ENCODE measurements at regions not wholly inside any gene's neighbourhood (a gene's known extent, or its start where the extent isn't known, plus 50 kb on each side); places are given as distances from the start of the nearest gene placed in this dataset.
A peak's percentile ranks its signal among the peaks of the same experiment; 100 is the strongest.
"Not testable (repeated sequence)": the region's sequence is repeated elsewhere in the genome, so short reads cannot be mapped to it uniquely, and the experiment has no call there.

DNA sequence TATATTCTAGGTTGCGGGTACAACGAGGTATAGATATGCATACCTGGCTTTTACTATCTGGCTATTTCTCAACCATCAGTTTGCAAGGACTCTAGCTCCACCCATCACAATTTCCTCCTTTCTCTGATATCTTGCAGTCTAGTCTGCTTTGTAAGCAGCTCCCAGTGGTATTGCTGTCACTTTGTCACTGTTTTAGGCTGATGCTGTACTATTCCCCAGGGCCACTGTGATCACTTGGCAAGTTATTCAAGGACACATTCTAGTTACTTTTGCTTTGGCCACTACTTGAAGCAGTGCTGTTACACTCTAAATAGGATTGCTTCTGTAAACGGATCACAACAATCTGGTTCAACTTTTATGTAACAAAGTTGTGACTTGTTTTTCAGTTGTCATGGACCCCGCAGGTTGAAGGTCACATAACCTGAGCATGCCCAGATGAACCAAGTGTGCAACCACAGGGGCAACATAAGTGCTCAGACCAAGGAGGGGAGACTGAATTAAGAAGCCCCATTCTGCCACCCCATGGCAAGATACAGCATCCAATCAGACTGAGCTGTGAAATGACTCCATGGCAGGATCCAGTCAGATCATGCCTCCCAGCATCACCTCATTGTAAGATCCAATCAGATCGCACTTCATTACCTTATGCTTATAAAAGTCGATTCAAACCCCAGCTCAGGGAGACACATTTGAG lies 588.4 kb upstream of the CITED2 start:
- Histone ChIP-seq H3K4me3 (no peak overlapping the region), H3K27ac (peak overlapping the region in 1 of 2 donors; percentile 13)
- DNase-seq (ENCODE audit: low spot score) = no peak
- TF ChIP-seq, protein P1, sequence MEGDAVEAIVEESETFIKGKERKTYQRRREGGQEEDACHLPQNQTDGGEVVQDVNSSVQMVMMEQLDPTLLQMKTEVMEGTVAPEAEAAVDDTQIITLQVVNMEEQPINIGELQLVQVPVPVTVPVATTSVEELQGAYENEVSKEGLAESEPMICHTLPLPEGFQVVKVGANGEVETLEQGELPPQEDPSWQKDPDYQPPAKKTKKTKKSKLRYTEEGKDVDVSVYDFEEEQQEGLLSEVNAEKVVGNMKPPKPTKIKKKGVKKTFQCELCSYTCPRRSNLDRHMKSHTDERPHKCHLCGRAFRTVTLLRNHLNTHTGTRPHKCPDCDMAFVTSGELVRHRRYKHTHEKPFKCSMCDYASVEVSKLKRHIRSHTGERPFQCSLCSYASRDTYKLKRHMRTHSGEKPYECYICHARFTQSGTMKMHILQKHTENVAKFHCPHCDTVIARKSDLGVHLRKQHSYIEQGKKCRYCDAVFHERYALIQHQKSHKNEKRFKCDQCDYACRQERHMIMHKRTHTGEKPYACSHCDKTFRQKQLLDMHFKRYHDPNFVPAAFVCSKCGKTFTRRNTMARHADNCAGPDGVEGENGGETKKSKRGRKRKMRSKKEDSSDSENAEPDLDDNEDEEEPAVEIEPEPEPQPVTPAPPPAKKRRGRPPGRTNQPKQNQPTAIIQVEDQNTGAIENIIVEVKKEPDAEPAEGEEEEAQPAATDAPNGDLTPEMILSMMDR (IDR thresholded peaks at IDR 0.05) = no peak

DNA sequence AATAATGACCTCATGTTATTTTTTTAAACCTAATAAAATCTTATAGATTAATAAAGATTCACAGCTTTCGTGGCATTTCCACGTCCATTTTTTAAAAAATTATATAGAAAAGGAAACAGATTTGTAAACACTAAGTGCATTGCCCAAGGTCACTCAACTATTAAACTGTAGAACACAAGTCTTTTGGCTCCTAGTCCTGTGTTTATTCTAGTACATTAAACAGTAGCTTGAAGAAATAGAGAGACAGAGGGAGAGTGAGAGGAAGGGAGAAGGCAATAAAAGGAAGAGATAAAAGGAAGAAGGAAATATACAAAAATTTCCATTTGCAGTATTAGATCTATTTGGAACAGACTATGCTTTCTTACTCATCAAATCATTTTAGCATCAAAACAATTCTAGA lies 586.7 kb upstream of the CITED2 start:
- TF ChIP-seq, protein P1 (IDR thresholded peaks at IDR 0.05) = no peak
- Histone ChIP-seq H3K27ac (no peak overlapping the region), H3K4me3 (no peak overlapping the region)
- DNase-seq (ENCODE audit: low spot score) = no peak

DNA sequence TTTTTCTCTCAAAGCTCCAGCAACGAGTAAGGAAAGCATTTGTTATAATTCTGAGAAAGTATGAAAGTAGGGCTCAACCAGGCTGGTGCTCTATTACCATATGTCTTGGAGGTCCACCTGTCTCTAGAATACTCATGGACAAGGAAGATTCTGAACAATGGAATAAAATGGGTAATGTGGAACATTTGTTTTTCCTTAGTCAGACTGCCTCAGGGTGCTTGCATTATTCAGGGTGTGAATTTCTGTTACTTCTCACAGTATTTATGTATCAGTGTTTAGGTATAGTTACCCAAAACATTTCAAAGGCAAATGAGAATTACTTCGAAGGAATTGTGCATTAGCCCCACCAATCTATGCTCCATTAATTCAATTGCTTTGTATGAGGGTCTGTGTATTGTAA lies 586.2 kb upstream of the CITED2 start:
- DNase-seq (ENCODE audit: low spot score) = no peak
- TF ChIP-seq, protein P1 (IDR thresholded peaks at IDR 0.05) = no peak
- Histone ChIP-seq H3K4me3 (no peak overlapping the region), H3K27ac (no peak overlapping the region)

DNA sequence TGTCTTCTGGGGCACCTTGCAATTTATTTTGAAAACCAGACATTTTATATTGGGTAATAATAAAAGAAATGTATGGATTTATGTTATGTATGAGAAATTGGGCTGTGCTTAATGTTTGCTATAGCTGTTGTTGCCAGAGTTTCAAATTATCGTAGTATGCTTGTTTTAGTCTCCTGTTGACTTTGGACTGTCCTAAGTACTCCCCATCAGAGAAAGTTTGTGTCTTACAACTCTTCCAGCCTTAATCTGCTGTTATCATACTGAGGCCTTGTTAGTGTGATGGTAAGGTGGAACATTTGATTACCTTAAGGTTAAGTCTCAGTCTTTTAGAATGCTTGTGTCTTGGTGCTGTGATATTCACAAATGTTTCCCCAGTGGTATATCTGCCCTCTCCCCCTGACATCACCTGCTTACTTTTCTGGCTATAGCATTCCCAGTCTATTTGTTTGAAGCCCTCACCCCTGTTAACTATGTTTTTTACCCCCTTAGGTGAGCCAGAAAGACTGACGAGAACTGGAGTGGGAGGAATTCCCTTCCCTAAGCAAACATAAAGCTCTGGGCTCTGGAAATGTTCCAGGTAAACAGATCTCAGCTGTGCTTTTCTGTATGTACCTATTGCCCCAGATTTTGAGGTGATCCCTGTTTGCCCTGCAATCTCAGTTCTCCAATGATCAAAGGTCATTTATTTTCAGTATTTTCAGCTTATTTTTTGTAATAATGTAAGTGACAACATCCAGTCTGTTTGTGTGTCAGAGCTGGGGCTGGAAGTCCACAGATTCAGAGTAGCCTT lies 581.1 kb upstream of the CITED2 start:
- H3K27ac ChIP-seq = no peak overlapping the region
- DNase-seq (ENCODE audit: low spot score) = no peak
- TF ChIP-seq, protein P1 (IDR thresholded peaks at IDR 0.05) = no peak
- H3K4me3 ChIP-seq = no peak overlapping the region

DNA sequence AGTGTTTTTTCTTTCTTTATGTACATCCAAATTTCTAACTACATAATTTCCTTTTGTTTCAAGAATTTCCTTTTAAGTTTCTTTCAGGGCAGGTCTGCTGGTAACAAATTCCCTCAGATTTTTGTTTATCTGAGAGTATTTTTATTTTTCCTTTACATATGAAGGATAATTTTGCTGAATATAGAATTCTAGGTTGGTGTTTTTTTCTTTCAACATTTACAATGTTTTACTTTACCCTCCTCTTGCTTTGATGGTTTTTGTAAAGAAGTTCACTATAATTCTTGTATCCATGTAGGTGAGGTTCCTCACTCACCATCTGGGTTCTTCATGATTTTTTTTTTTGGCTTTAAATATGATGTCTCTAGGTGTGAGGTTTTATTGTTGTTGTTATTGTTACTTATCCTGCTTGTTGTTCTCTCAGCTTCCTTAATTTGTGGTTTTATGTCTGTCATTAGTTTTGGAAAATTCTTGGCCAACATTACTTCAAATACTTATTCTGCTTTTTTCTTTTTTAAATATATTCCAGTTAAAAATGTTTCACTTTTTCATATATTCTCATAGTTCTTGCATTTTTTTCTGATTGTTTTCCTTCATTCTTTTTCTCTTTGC lies 580.1 kb upstream of the CITED2 start:
- TF ChIP-seq, protein P1 (IDR thresholded peaks at IDR 0.05) = no peak
- H3K4me3 ChIP-seq = no peak overlapping the region
- no peak overlapping the region for H3K27ac ChIP-seq
- DNase-seq (ENCODE audit: low spot score) = no peak

DNA sequence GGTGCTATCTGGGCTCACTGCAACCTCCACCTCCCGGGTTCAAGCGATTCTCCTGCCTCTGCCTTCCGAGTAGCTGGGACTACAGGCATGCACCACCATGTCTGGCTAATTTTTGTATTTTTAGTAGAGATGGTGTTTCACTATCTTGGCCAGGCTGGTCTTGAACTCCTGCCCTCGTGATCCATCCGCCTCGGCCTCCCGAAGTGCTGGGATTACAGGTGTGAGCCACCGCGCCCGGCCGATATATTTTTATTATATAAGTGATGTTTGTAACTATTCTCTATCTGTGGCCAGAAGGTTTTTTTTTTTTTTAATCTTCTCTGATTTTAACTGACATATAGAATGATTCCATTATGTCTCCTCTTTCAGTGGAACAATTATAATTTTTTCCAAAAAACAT lies 579.3 kb upstream of the CITED2 start:
- not testable (repeated sequence) for DNase-seq (ENCODE audit: low spot score); H3K27ac ChIP-seq; H3K4me3 ChIP-seq

DNA sequence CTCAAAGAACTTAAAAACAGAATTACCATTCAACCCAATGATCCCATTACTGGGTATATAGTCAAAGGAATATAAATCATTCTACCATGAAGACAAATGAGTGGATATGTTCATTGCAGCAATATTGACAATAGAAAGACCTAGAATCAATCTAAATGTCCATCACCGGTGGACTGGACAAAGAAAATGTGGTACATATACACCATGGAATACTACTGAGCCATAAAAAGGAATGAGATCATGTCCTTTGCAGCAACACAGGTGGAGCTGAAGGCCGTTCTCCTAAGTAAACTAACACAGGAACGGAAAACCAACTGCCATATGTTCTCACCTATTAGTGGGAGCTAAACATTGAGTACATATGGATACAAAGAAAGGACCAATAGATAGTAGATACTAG lies 576.7 kb upstream of the CITED2 start:
- TF ChIP-seq, protein P1 (IDR thresholded peaks at IDR 0.05) = no peak
- DNase-seq (ENCODE audit: low spot score) = no peak
- Histone ChIP-seq H3K4me3 (no peak overlapping the region), H3K27ac (no peak overlapping the region)

Data from coronary artery (tissue), 2 donors.